Transverse colon (tissue), 4 donors: ENCODE measurements at regions not wholly inside any gene's neighbourhood (a gene's known extent, or its start where the extent isn't known, plus 50 kb on each side); places are given as distances from the start of the nearest gene placed in this dataset.

Experiments used
- DNase-seq: peaks from one replicate; pipeline ENCODE4 v3.0.0-alpha.2; 2019
- H3K27ac ChIP-seq, 4 donors: fragments of 200-600 bp; sonication (generic); 2 replicates each; pipeline ENCODE4 v1.5.1; 2016 to 2018; ENCODE audit warnings: inconsistent platforms in 4 of 4
- H3K27me3 ChIP-seq: fragments of 200-600 bp; sonication (generic); 2 replicates; pipeline ENCODE4 v1.5.1; 2017; ENCODE audit warnings: inconsistent platforms
- H3K36me3 ChIP-seq, 4 donors: fragments of 200-600 bp; sonication (generic); 2 replicates each; pipeline ENCODE4 v1.5.1; 2017 to 2019; ENCODE audit warnings: inconsistent platforms in 4 of 4
- H3K4me1 ChIP-seq, 4 donors: fragments of 200-600 bp; sonication (generic); 2 replicates each; pipeline ENCODE4 v1.5.1; 2017 to 2020; ENCODE audit warnings: inconsistent platforms in 4 of 4
- H3K4me3 ChIP-seq, 4 donors: fragments of 200-600 bp; sonication (generic); 1 replicate in 1 of 4; 2 replicates in 3 of 4; pipeline versions ENCODE4 v1.5.1 to v1.6.1; 2017 to 2019; ENCODE audit warnings: inconsistent platforms in 4 of 4
- H3K9me3 ChIP-seq, 2 donors: fragments of 200-600 bp; sonication (generic); 2 replicates each; pipeline ENCODE4 v1.5.1; 2017 to 2019; ENCODE audit warnings: inconsistent platforms in 2 of 2
- CTCF ChIP-seq, 5 experiments: fragments of 200-600 bp in 3 of 5; fragments of 450-650 bp in 2 of 5; sonication (generic) in 3 of 5; IDR thresholded peaks; 1 replicate in 2 of 5; 2 replicates in 3 of 5; pipeline ENCODE4 v1.5.1; 2016 to 2017; ENCODE audit warnings: antibody characterized with exemption in 5 of 5, inconsistent platforms in 3 of 5, mild to moderate bottlenecking in 2 of 5, moderate library complexity in 1 of 5
- EP300 ChIP-seq: sonication (generic); formaldehyde crosslinking; IDR thresholded peaks from one replicate; pipeline ENCODE4 v1.6.1; 2017; ENCODE audit warnings: antibody characterized with exemption, low read depth
- POLR2A ChIP-seq: fragments of 450-650 bp; IDR thresholded peaks from one replicate; pipeline ENCODE4 v1.6.1; 2016; ENCODE audit warnings: antibody characterized with exemption, mild to moderate bottlenecking, moderate library complexity
- POLR2AphosphoS5 ChIP-seq, 3 donors: sonication (generic); formaldehyde crosslinking; IDR thresholded peaks; one replicate each; pipeline ENCODE4 v1.6.1; 2016; ENCODE audit warnings: antibody characterized with exemption in 3 of 3
- WGBS, 2 donors: methylation state at CpG; one replicate each; pipeline ENCODE4 v1.1.5; 2018; ENCODE audit warnings: low coverage in 1 of 2; 5-methylcytosine and 5-hydroxymethylcytosine counted together
- in situ Hi-C, 4 donors: fragments of 200-750 bp; cut with MboI; loops; one replicate each; pipeline versions ENCODE4 v1.15.0 to v1.15.1; 2017; ENCODE audit warnings: low sequenced_read_pairs in 3 of 4, low pct_ligation_motif_present in 1 of 4, low pct_unique_long_range_greater_than_20kb in 1 of 4
- intact Hi-C: fragments of 100-400 bp; cut with DNase I; formaldehyde crosslinking; loops from one replicate; pipeline ENCODE4 v1.15.1; 2023; ENCODE audit warnings: low total_unique reads

DNA sequence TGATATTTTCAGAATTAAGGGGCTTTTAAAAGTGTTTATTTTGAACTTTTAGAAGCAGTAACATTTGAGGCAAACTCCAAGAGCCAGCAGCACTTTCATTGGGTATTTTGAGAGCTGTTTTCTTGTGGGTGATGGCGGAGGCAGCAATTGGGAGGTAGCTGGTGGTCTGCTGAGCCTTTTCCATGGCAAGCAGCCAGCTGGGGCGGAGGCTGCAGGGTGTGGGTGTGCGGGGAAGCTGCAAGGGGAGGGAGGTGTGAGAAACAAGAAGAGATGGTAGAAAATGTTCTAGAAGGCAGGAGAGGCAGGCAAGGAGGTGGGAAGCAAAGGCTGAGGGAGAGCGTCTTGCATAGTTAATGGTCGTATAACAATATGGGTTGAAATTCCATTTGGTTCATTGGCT is 223.4 kb upstream of the HTR2A start:
- no peak overlapping the region for H3K4me3 ChIP-seq
- in situ Hi-C loops = no loop called here
- H3K27ac ChIP-seq = no peak overlapping the region
- WGBS, 2 donors = 70 to 84% methylated on average over 5 of the region's 5 CpGs
- no peaks in the 10 kb centered on the region for H3K27me3 ChIP-seq
- H3K4me1 ChIP-seq = no peaks in the 10 kb centered on the region
- H3K9me3 ChIP-seq = no peaks in the 10 kb centered on the region
- no peak for TF ChIP-seq CTCF (IDR thresholded peaks at IDR 0.05)
- TF ChIP-seq POLR2A = no peak
- no peak for TF ChIP-seq EP300
- no peak for TF ChIP-seq POLR2AphosphoS5 (IDR thresholded peaks at IDR 0.05)
- DNase-seq = no peak
- intact Hi-C loops = no loop called here
- no peaks in the 10 kb centered on the region for H3K36me3 ChIP-seq

- H3K9me3 ChIP-seq = no peaks in the 10 kb centered on the region
- intact Hi-C loops (no loop called here), in situ Hi-C loops (no loop called here)
- DNase-seq = no peak
- WGBS, 2 donors = 50 to 80% methylated on average over 1 to 2 of the region's 2 CpGs
- TF ChIP-seq POLR2A (no peak), POLR2AphosphoS5 (IDR thresholded peaks at IDR 0.05) (no peak), EP300 (no peak), CTCF (IDR thresholded peaks at IDR 0.05) (no peak)
- H3K36me3 ChIP-seq = no peaks in the 10 kb centered on the region
- no peak overlapping the region for H3K27ac ChIP-seq
- no peaks in the 10 kb centered on the region for H3K4me1 ChIP-seq
- no peak overlapping the region for H3K4me3 ChIP-seq
- H3K27me3 ChIP-seq = no peaks in the 10 kb centered on the region
Observed at GRCh38 chr13:47119575-47120235, 222.9 kb upstream of the HTR2A start.

DNA sequence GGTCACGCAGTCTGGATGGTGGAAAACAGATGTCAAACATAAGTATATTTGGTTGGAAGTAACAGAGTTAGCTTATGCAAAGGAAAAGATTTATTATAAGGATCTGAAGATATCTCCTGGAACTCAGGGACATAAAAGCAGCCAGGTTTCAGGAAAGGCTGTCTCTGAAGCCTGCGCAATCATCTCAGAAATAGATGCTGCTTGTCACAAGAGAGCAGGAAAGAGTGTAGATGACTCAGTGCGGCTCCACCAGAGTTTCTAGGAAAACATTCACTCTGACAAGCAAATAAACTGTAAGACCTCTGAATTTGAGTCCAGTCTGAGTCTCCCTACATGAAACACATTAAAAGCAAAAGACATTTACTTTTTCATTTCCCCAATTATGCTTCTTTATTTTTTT is 220.4 kb upstream of the HTR2A start:
- Histone ChIP-seq H3K4me3 (no peak overlapping the region), H3K9me3 (no peaks in the 10 kb centered on the region), H3K27ac (no peak overlapping the region), H3K36me3 (no peaks in the 10 kb centered on the region), H3K4me1 (no peaks in the 10 kb centered on the region), H3K27me3 (no peaks in the 10 kb centered on the region)
- in situ Hi-C loops (no loop called here), intact Hi-C loops (no loop called here)
- 50 to 62% methylated on average over 3 of the region's 3 CpGs for WGBS, 2 donors
- no peak for DNase-seq
- no peak for TF ChIP-seq POLR2AphosphoS5 (IDR thresholded peaks at IDR 0.05)
- no peak for TF ChIP-seq POLR2A
- TF ChIP-seq CTCF (IDR thresholded peaks at IDR 0.05) = no peak
- no peak for TF ChIP-seq EP300

DNA sequence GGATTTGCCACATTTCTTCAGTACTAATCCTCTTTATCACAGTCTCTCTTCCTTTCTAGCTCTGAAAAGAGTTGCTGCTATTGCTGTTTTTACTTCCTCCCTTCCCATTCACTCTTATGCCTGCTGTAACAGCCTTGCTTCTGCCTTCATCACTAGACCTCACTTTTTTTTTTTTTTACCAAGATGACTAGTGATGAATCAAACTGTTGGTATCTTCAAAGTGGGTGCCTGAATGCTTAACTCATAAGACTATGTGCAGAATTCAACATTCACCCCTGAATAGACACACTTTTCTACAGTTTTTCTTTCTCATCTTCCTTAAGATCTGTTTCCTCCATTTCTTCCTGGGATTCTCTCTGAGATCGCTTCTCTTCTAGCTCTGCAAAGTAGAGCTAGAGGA is 217.2 kb upstream of the HTR2A start:
- Histone ChIP-seq H3K36me3 (no peaks in the 10 kb centered on the region), H3K4me1 (no peaks in the 10 kb centered on the region), H3K9me3 (no peaks in the 10 kb centered on the region), H3K27ac (no peak overlapping the region), H3K4me3 (no peak overlapping the region), H3K27me3 (no peaks in the 10 kb centered on the region)
- DNase-seq = no peak
- intact Hi-C loops (no loop called here), in situ Hi-C loops (no loop called here)
- TF ChIP-seq CTCF (IDR thresholded peaks at IDR 0.05) = no peak
- TF ChIP-seq POLR2A = no peak
- no peak for TF ChIP-seq POLR2AphosphoS5 (IDR thresholded peaks at IDR 0.05)
- no peak for TF ChIP-seq EP300
- 78 to 97% methylated on average over 1 of the region's 1 CpG for WGBS, 2 donors
